ENCODE measurements at regions not wholly inside any gene's neighbourhood (a gene's known extent, or its start where the extent isn't known, plus 50 kb on each side); places are given as distances from the start of the nearest gene placed in this dataset.

DNA sequence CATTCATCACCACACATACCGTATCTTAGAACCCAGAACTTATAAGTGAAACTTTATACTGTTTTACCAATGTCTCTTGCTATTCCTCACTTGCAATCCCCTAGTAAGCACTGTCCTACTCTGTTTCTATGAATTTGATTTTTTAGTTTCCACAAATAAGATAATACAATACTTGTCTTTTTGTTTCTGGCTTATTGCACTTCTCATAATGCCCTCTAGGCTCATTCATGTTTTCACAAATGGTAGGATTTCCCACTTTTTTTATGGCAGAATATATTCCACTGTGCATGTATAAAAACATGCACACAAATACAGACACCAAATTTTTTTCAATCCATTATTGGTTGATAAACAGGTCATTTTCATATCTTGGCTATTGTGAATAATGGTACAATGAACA, 1742.3 kb upstream of the NUDT12 start:
- TF ChIP-seq, protein P1, sequence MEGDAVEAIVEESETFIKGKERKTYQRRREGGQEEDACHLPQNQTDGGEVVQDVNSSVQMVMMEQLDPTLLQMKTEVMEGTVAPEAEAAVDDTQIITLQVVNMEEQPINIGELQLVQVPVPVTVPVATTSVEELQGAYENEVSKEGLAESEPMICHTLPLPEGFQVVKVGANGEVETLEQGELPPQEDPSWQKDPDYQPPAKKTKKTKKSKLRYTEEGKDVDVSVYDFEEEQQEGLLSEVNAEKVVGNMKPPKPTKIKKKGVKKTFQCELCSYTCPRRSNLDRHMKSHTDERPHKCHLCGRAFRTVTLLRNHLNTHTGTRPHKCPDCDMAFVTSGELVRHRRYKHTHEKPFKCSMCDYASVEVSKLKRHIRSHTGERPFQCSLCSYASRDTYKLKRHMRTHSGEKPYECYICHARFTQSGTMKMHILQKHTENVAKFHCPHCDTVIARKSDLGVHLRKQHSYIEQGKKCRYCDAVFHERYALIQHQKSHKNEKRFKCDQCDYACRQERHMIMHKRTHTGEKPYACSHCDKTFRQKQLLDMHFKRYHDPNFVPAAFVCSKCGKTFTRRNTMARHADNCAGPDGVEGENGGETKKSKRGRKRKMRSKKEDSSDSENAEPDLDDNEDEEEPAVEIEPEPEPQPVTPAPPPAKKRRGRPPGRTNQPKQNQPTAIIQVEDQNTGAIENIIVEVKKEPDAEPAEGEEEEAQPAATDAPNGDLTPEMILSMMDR (IDR thresholded peaks at IDR 0.05): no peak
- H3K27ac ChIP-seq: no peak overlapping the region

GRCh38 chr5:105288946-105289345, 1726.4 kb upstream of the NUDT12 start:
- H3K4me3 ChIP-seq: no peak overlapping the region
- TF ChIP-seq, protein P1 (IDR thresholded peaks at IDR 0.05): no peak
- no peak for DNase-seq (ENCODE audit: low spot score)
- no peak overlapping the region for H3K27ac ChIP-seq

More for the DNA sequence above, 1742.3 kb upstream of the NUDT12 start:
- no peak for DNase-seq (ENCODE audit: low spot score)
- no peak overlapping the region for H3K4me3 ChIP-seq

- TF ChIP-seq, protein P1 (IDR thresholded peaks at IDR 0.05): no peak
- Histone ChIP-seq H3K27ac (no peak overlapping the region), H3K4me3 (no peak overlapping the region)
- no peak for DNase-seq (ENCODE audit: low spot score)
Observed at GRCh38 chr5:105283134-105283533, 1720.5 kb upstream of the NUDT12 start.

GRCh38 chr5:105274079-105274478, 1711.5 kb upstream of the NUDT12 start:
- H3K4me3 ChIP-seq: no peak overlapping the region
- H3K27ac ChIP-seq: no peak overlapping the region
- DNase-seq (ENCODE audit: low spot score): no peak
- TF ChIP-seq, protein P1 (IDR thresholded peaks at IDR 0.05): no peak

DNA sequence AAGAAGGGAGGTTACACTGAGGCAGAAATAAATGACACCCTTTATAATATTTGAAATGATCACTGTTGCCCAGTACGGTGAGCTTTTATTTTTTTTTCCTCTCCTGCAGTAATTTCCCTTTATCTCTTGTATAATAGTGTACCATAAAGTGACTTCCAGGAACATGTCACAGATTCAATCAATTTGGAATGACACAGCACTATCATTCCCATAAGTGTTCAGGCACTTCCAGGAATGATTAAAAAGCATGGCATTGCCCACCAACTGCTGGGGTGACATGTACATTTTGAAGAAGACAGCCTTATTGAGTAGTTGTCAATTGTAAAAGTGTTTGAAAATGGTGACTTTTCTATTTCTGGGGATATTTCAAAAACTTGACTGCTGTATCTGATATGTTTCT, 1700.9 kb upstream of the NUDT12 start:
- no peak overlapping the region for H3K4me3 ChIP-seq
- no peak overlapping the region for H3K27ac ChIP-seq
- TF ChIP-seq, protein P1 (IDR thresholded peaks at IDR 0.05): no peak
- no peak for DNase-seq (ENCODE audit: low spot score)

GRCh38 chr5:105259581-105260217, 1697.1 kb upstream of the NUDT12 start:
- TF ChIP-seq, protein P1 (IDR thresholded peaks at IDR 0.05): no peak
- no peak overlapping the region for H3K4me3 ChIP-seq
- no peak overlapping the region for H3K27ac ChIP-seq
- no peak for DNase-seq (ENCODE audit: low spot score)

GRCh38 chr5:105238561-105238960, 1676.0 kb upstream of the NUDT12 start:
- TF ChIP-seq, protein P1 (IDR thresholded peaks at IDR 0.05): no peak
- no peak overlapping the region for H3K4me3 ChIP-seq
- DNase-seq (ENCODE audit: low spot score): no peak
- no peak overlapping the region for H3K27ac ChIP-seq
